ENCODE measurements at regions not wholly inside any gene's neighbourhood (a gene's known extent, or its start where the extent isn't known, plus 50 kb on each side); places are given as distances from the start of the nearest gene placed in this dataset.

- no peak for FAIRE-seq
- ATAC-seq: no peak
- H3K4me1 ChIP-seq: no peaks in the 10 kb centered on the region
Measured at GRCh38 chr2:51208521-51208920, 176.6 kb upstream of the NRXN1 start.

GRCh38 chr2:51201295-51201694 lies 169.4 kb upstream of the NRXN1 start:
- TF ChIP-seq POLR2AphosphoS2 (conservative IDR thresholded peaks at IDR 0.05; ENCODE audit: low read length) (no peak), ZFP36 (IDR thresholded peaks at IDR 0.05; ENCODE audit: borderline replicate concordance, partially characterized antibody) (no peak), MAX (IDR thresholded peaks at IDR 0.05) (no peak), CHD4 (IDR thresholded peaks at IDR 0.05; ENCODE audit: borderline replicate concordance) (no peak), FOSL2 (IDR thresholded peaks at IDR 0.05) (no peak), FOSL2 (CRISPR knock-in tag; IDR thresholded peaks at IDR 0.05) (no peak)
- no peak for DNase-seq (ENCODE audit: low read depth in 1 of 2, low spot score in 1 of 2)
- Histone ChIP-seq H3K4me1 (no peaks in the 10 kb centered on the region), H3K27ac (no peak overlapping the region), H3K9me3 (0 out of 3 replicates have a peak, but pooled peaks cover 2% of the 10 kb centered on the region), H3K4me2 (no peak overlapping the region), H3K4me3 (no peak overlapping the region)
- CTCF ChIA-PET: no interaction called here
- no peak for ATAC-seq
- no peak for FAIRE-seq
- POLR2A ChIA-PET: no interaction called here

More at GRCh38 chr2:51208521-51208920, 176.6 kb upstream of the NRXN1 start:
- Histone ChIP-seq H3K27ac (no peak overlapping the region), H3K4me2 (no peak overlapping the region), H3K4me3 (no peak overlapping the region), H3K9me3 (peaks cover 6% of the 10 kb centered on the region; the same call in 1 of the 3 replicates)
- no peak for DNase-seq (ENCODE audit: low read depth in 1 of 2, low spot score in 1 of 2)
- CTCF ChIA-PET: no interaction called here
- POLR2A ChIA-PET: no interaction called here
- WGBS (ENCODE audit: missing lambda C conversion rate): 56% methylated on average over 1 of the region's 1 CpG
- TF ChIP-seq EP300 (IDR thresholded peaks at IDR 0.05): no peak
- no peak for TF ChIP-seq RFX5 (IDR thresholded peaks at IDR 0.05)
- TF ChIP-seq USF2 (IDR thresholded peaks at IDR 0.05): no peak
- no peak for TF ChIP-seq ESRRA (IDR thresholded peaks at IDR 0.05; ENCODE audit: borderline replicate concordance, low read length)
- TF ChIP-seq CHD4 (IDR thresholded peaks at IDR 0.05; ENCODE audit: borderline replicate concordance): no peak
- TF ChIP-seq NFE2L2 (conservative IDR thresholded peaks at IDR 0.05; ENCODE audit: low read length): no peak
- TF ChIP-seq MYC (IDR thresholded peaks at IDR 0.05; ENCODE audit: borderline replicate concordance, low read length): no peak

GRCh38 chr2:51194656-51195055 lies 162.7 kb upstream of the NRXN1 start:
- DNase-seq (ENCODE audit: low read depth in 1 of 2, low spot score in 1 of 2) (no peak), ATAC-seq (no peak), FAIRE-seq (no peak)
- ChIA-PET POLR2A (no interaction called here), CTCF (no interaction called here)
- Histone ChIP-seq H3K4me3 (no peak overlapping the region), H3K4me2 (no peak overlapping the region), H3K9me3 (peaks cover 9% of the 10 kb centered on the region; the same call in 2 of the 3 replicates), H3K27ac (no peak overlapping the region), H3K4me1 (no peaks in the 10 kb centered on the region)
- TF ChIP-seq BHLHE40 (IDR thresholded peaks at IDR 0.05; ENCODE audit: low read depth, low read length): no peak
- TF ChIP-seq MYC (IDR thresholded peaks at IDR 0.05; ENCODE audit: borderline replicate concordance, low read length): no peak
- TF ChIP-seq KDM1A (IDR thresholded peaks at IDR 0.05; ENCODE audit: low read depth): no peak
- TF ChIP-seq NPAS2 (CRISPR knock-in tag; IDR thresholded peaks at IDR 0.05; ENCODE audit: borderline replicate concordance): no peak
- no peak for TF ChIP-seq ZC3H11A (IDR thresholded peaks at IDR 0.05)
- TF ChIP-seq KDM5A (IDR thresholded peaks at IDR 0.05): no peak
- no peak for TF ChIP-seq POLR2AphosphoS2 (conservative IDR thresholded peaks at IDR 0.05; ENCODE audit: low read length)
- WGBS (ENCODE audit: missing lambda C conversion rate): 49% methylated on average over 10 of the region's 10 CpGs

GRCh38 chr2:51170273-51170672 lies 138.3 kb upstream of the NRXN1 start:
- ChIA-PET POLR2A (no interaction called here), CTCF (no interaction called here)
- TF ChIP-seq BHLHE40 (IDR thresholded peaks at IDR 0.05; ENCODE audit: low read depth, low read length): no peak
- no peak for TF ChIP-seq HDAC2 (IDR thresholded peaks at IDR 0.05)
- TF ChIP-seq RNF2 (IDR thresholded peaks at IDR 0.05; ENCODE audit: borderline replicate concordance, low read depth): no peak
- TF ChIP-seq CHD4 (IDR thresholded peaks at IDR 0.05; ENCODE audit: borderline replicate concordance): no peak
- no peak for TF ChIP-seq CEBPB (IDR thresholded peaks at IDR 0.05)
- TF ChIP-seq KDM1A (IDR thresholded peaks at IDR 0.05; ENCODE audit: low read depth): no peak
- no peak for TF ChIP-seq KDM5A (IDR thresholded peaks at IDR 0.05)
- TF ChIP-seq ELK1 (IDR thresholded peaks at IDR 0.05; ENCODE audit: low read depth, low read length): no peak
- no peak for TF ChIP-seq NFE2L2 (conservative IDR thresholded peaks at IDR 0.05; ENCODE audit: low read length)
- TF ChIP-seq PHF8 (IDR thresholded peaks at IDR 0.05; ENCODE audit: borderline replicate concordance, low read depth): no peak
- no peak for TF ChIP-seq CBX8 (IDR thresholded peaks at IDR 0.05)
- no peak for TF ChIP-seq NR3C1 (IDR thresholded peaks at IDR 0.05)
- no peak for TF ChIP-seq ZC3H11A (IDR thresholded peaks at IDR 0.05)
- TF ChIP-seq TP53 (CRISPR knock-in tag; IDR thresholded peaks at IDR 0.05): no peak
- Histone ChIP-seq H3K4me3 (no peak overlapping the region), H3K9me3 (no peaks in the 10 kb centered on the region; the same call in 2 of the 3 replicates), H3K4me1 (no peaks in the 10 kb centered on the region), H3K4me2 (no peak overlapping the region), H3K27ac (no peak overlapping the region)
- DNase-seq (ENCODE audit: low read depth in 1 of 2, low spot score in 1 of 2) (no peak), FAIRE-seq (no peak), ATAC-seq (no peak)

All from A549 (cell line).